OCI-LY7 (cell line): ENCODE measurements at regions not wholly inside any gene's neighbourhood (a gene's known extent, or its start where the extent isn't known, plus 50 kb on each side); places are given as distances from the start of the nearest gene placed in this dataset.

Experiments
- BruUV-seq: library from RNA; stranded (reverse); fragments of 400-500 nt; replicated peaks from 2 replicates; lab custom pipeline; 2021; lab: Mats Ljungman, UMichigan
- CTCF ChIA-PET: fragments of 300-600 bp; sonication (Branson Sonifier 250); formaldehyde crosslinking; loops from one replicate; lab custom pipeline; 2022; ENCODE audit warnings: antibody characterized with exemption; ENCODE audit not compliant: unreplicated experiment; lab: Charles Lee
- POLR2A ChIA-PET: fragments of 300-600 bp; sonication (Branson Sonifier 250); formaldehyde crosslinking; loops from one replicate; lab custom pipeline; 2022; ENCODE audit warnings: antibody characterized with exemption; lab: Charles Lee
- DNase-seq: peaks from one replicate; pipeline ENCODE4 v3.0.0-alpha.2; 2015; ENCODE audit warnings: low spot score
- H2AFZ ChIP-seq: fragments of 200-600 bp; sonication (generic), shearing (Covaris generic); 2 replicates; pipeline ENCODE4 v1.6.1; 2014; ENCODE audit warnings: mild to moderate bottlenecking, antibody characterized with exemption, low read length, moderate library complexity
- H3K27ac ChIP-seq: fragments of 200-600 bp; sonication (generic); 2 replicates; pipeline ENCODE4 v1.5.1; 2014; ENCODE audit warnings: mixed run types, low read depth, mild to moderate bottlenecking, moderate library complexity, low read length, inconsistent platforms; ENCODE audit not compliant: poor library complexity, severe bottlenecking
- H3K36me3 ChIP-seq: fragments of 200-600 bp; sonication (generic); 2 replicates; pipeline ENCODE4 v1.6.1; 2014; ENCODE audit warnings: mild to moderate bottlenecking, antibody characterized with exemption, low read length, moderate library complexity, mixed read lengths; ENCODE audit not compliant: insufficient read depth
- H3K4me1 ChIP-seq: fragments of 200-600 bp; sonication (generic); 2 replicates; pipeline ENCODE4 v1.5.1; 2014; ENCODE audit warnings: mild to moderate bottlenecking, low read length; ENCODE audit not compliant: insufficient read depth, poor library complexity, severe bottlenecking
- H3K4me2 ChIP-seq: fragments of 200-600 bp; sonication (generic); 2 replicates; pipeline ENCODE4 v1.6.1; 2014; ENCODE audit warnings: mild to moderate bottlenecking, low read length
- H3K4me3 ChIP-seq: fragments of 200-600 bp; sonication (generic); 2 replicates; pipeline ENCODE4 v1.5.1; 2014; ENCODE audit warnings: mild to moderate bottlenecking, low read depth, low read length; ENCODE audit not compliant: poor library complexity, severe bottlenecking
- H3K79me2 ChIP-seq: fragments of 200-600 bp; sonication (generic); 2 replicates; pipeline ENCODE4 v1.6.1; 2016; ENCODE audit warnings: low read depth, mild to moderate bottlenecking, low read length, moderate library complexity, mixed read lengths; ENCODE audit not compliant: insufficient read depth
- H3K9me2 ChIP-seq: fragments of 200-600 bp; sonication (generic); 2 replicates; pipeline ENCODE4 v1.6.1; 2016; ENCODE audit warnings: mild to moderate bottlenecking, low read length, mixed read lengths; ENCODE audit not compliant: insufficient read depth
- H3K9me3 ChIP-seq: fragments of 200-600 bp; sonication (generic); 2 replicates; pipeline ENCODE4 v1.6.1; 2014; ENCODE audit warnings: mild to moderate bottlenecking, mixed run types, low read length, mixed read lengths
- H4K20me1 ChIP-seq: fragments of 200-600 bp; sonication (generic); 2 replicates; pipeline ENCODE4 v1.6.1; 2014; ENCODE audit warnings: mild to moderate bottlenecking, antibody characterized with exemption, low read length, moderate library complexity, mixed read lengths; ENCODE audit not compliant: insufficient read depth
- CTCF ChIP-seq: fragments of 200-600 bp; sonication (generic); conservative IDR thresholded peaks from 2 replicates; pipeline ENCODE4 v1.5.1; 2014; ENCODE audit warnings: mild to moderate bottlenecking, antibody characterized with exemption, low read length, moderate library complexity, mixed read lengths
- EZH2phosphoT487 ChIP-seq: fragments of 200-600 bp; sonication (generic); IDR thresholded peaks from 2 replicates; pipeline ENCODE4 v1.6.1; 2018; ENCODE audit warnings: low read depth, borderline replicate concordance, mild to moderate bottlenecking, mixed run types, antibody characterized with exemption, low read length, moderate library complexity, mixed read lengths
- intact Hi-C: fragments of 100-400 bp; cut with micrococcal nuclease; formaldehyde crosslinking; loops from one replicate; pipeline ENCODE4 v1.10.0; 2022; ENCODE audit not compliant: unreplicated experiment

DNA sequence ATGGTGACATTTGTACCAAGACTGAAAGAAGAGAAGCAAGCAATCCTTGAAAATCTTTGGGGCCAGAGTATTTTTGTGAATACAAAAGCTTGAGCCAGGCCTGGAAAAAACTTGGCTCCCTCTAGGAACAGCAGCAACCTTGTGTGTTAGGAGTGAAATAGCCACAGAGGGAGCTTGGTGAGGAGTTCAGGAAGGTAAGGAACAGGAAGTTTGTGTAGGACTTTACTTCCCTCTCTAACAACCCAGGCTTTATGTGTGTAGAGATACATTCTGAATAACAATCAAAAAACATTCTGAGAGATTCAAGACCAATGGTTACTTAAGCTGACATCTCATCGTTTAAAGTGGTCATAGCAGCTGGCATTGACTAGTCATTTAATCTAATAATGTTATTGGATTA, 668.5 kb downstream of the PCDH18 start:
- no peak for DNase-seq
- ChIA-PET CTCF (no interaction called here), POLR2A (interaction anchor here (0.7 kb wide), 1 partner anchor 218 kb away, joined by 3 read pairs; no protein-coding TSS in a partner anchor)
- H3K4me1 ChIP-seq: no peaks in the 10 kb centered on the region
- no peak for TF ChIP-seq CTCF
- TF ChIP-seq EZH2phosphoT487: no peak
- no peak overlapping the region for H3K27ac ChIP-seq
- H3K9me3 ChIP-seq: no peaks in the 10 kb centered on the region
- H3K9me2 ChIP-seq: no peaks in the 10 kb centered on the region
- H3K4me3 ChIP-seq: no peak overlapping the region
- no TSS peak for BruUV-seq
- H3K4me2 ChIP-seq: no peak overlapping the region
- intact Hi-C loops: loop anchor here (5.0 kb wide), 1 partner anchor 1491 kb away; no protein-coding TSS in a partner anchor
- H4K20me1 ChIP-seq: no peaks in the 10 kb centered on the region; the same call in 1 of the 2 replicates
- H3K36me3 ChIP-seq: no peaks in the 10 kb centered on the region
- no peaks in the 10 kb centered on the region for H3K79me2 ChIP-seq
- no peak overlapping the region for H2AFZ ChIP-seq

GRCh38 chr4:136862653-136863052, 669.6 kb downstream of the PCDH18 start:
- no peaks in the 10 kb centered on the region for H3K4me1 ChIP-seq
- no peaks in the 10 kb centered on the region for H3K9me3 ChIP-seq
- ChIA-PET CTCF (no interaction called here), POLR2A (interaction anchor here (0.7 kb wide), 1 partner anchor 373 kb away, joined by 3 read pairs; no protein-coding TSS in a partner anchor)
- H3K4me2 ChIP-seq: no peak overlapping the region
- H4K20me1 ChIP-seq: no peaks in the 10 kb centered on the region; the same call in 1 of the 2 replicates
- no TSS peak for BruUV-seq
- intact Hi-C loops: loop anchor here (5.0 kb wide), 1 partner anchor 1490 kb away; no protein-coding TSS in a partner anchor
- DNase-seq: no peak
- H3K4me3 ChIP-seq: no peak overlapping the region
- H3K9me2 ChIP-seq: no peaks in the 10 kb centered on the region
- TF ChIP-seq CTCF: no peak
- no peak for TF ChIP-seq EZH2phosphoT487
- no peaks in the 10 kb centered on the region for H3K36me3 ChIP-seq
- no peak overlapping the region for H2AFZ ChIP-seq
- H3K27ac ChIP-seq: no peak overlapping the region
- H3K79me2 ChIP-seq: no peaks in the 10 kb centered on the region

DNA sequence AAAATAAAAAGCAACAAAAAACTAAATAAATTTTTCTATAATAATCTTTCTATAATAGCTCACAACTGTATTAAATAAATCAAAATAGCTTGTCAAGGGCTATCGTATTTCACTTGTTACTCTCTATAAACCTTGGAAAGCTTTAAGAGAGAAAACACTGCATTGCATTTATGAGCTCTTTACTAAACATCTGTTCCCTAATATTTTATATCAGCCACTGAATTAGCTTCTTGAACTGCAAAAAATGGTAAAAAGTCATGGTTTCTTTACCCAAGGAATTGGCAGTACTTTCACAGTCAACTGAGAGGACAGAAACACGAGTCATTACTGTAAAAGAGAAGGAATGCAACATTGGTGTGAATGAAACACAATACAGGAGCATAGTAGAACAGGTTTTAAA, 671.2 kb downstream of the PCDH18 start:
- H3K9me2 ChIP-seq: no peaks in the 10 kb centered on the region
- no peak for TF ChIP-seq EZH2phosphoT487
- no peak for TF ChIP-seq CTCF
- no peak overlapping the region for H3K27ac ChIP-seq
- no peaks in the 10 kb centered on the region for H3K9me3 ChIP-seq
- no peaks in the 10 kb centered on the region for H3K36me3 ChIP-seq
- H2AFZ ChIP-seq: no peak overlapping the region
- ChIA-PET POLR2A (no interaction called here), CTCF (no interaction called here)
- H3K4me2 ChIP-seq: no peak overlapping the region
- no peaks in the 10 kb centered on the region for H3K4me1 ChIP-seq
- no peaks in the 10 kb centered on the region; the same call in 1 of the 2 replicates for H4K20me1 ChIP-seq
- no peak overlapping the region for H3K4me3 ChIP-seq
- DNase-seq: no peak
- no peaks in the 10 kb centered on the region for H3K79me2 ChIP-seq
- intact Hi-C loops: loop anchor here (5.0 kb wide), 1 partner anchor 1489 kb away; no protein-coding TSS in a partner anchor
- BruUV-seq: no TSS peak
